Duodenal mucosa (tissue), 2 donors: ENCODE measurements at regions not wholly inside any gene's neighbourhood (a gene's known extent, or its start where the extent isn't known, plus 50 kb on each side); places are given as distances from the start of the nearest gene placed in this dataset.

Source experiments
- H3K27ac ChIP-seq: one replicate; pipeline ENCODE4 v1.7.0; 2013; ENCODE audit warnings: low read depth, low read length
- H3K27me3 ChIP-seq, 2 donors: one replicate each; pipeline ENCODE4 v1.7.0; 2013; ENCODE audit warnings: low read length in 2 of 2, control low read depth in 1 of 2; ENCODE audit not compliant: insufficient read depth in 2 of 2, control insufficient read depth in 1 of 2
- H3K36me3 ChIP-seq, 2 donors: one replicate each; pipeline ENCODE4 v1.7.0; 2013; ENCODE audit warnings: low read length in 2 of 2, control low read depth in 1 of 2; ENCODE audit not compliant: insufficient read depth in 2 of 2, control insufficient read depth in 1 of 2
- H3K4me1 ChIP-seq, 2 donors: one replicate each; pipeline ENCODE4 v1.7.0; 2013; ENCODE audit warnings: low read length in 2 of 2, control low read depth in 1 of 2; ENCODE audit not compliant: insufficient read depth in 2 of 2, control insufficient read depth in 1 of 2
- H3K4me3 ChIP-seq, 2 donors: one replicate each; pipeline ENCODE4 v1.7.0; 2013; ENCODE audit warnings: low read length in 2 of 2, low read depth in 1 of 2
- H3K9ac ChIP-seq, 2 donors: one replicate each; pipeline ENCODE4 v1.7.0; 2013; ENCODE audit warnings: low read length in 2 of 2, low read depth in 1 of 2
- H3K9me3 ChIP-seq, 2 donors: one replicate each; pipeline ENCODE4 v1.7.0; 2013; ENCODE audit warnings: low read length in 2 of 2, control low read depth in 1 of 2; ENCODE audit not compliant: control insufficient read depth in 1 of 2

GRCh38 chr20:6468423-6469116 lies 298.9 kb upstream of the BMP2 start:
- no peaks in the 10 kb centered on the region for H3K4me1 ChIP-seq
- no peak overlapping the region for H3K4me3 ChIP-seq
- no peaks in the 10 kb centered on the region for H3K36me3 ChIP-seq

GRCh38 chr20:6467562-6467961 lies 299.9 kb upstream of the BMP2 start:
- no peaks in the 10 kb centered on the region for H3K27me3 ChIP-seq
- H3K36me3 ChIP-seq: no peaks in the 10 kb centered on the region
- H3K4me1 ChIP-seq: no peaks in the 10 kb centered on the region
- H3K9me3 ChIP-seq: no peaks in the 10 kb centered on the region
- H3K27ac ChIP-seq: no peak overlapping the region
- H3K4me3 ChIP-seq: no peak overlapping the region
- H3K9ac ChIP-seq: no peak overlapping the region

More at GRCh38 chr20:6468423-6469116, 298.9 kb upstream of the BMP2 start:
- no peaks in the 10 kb centered on the region for H3K9me3 ChIP-seq
- H3K27me3 ChIP-seq: no peaks in the 10 kb centered on the region
- H3K9ac ChIP-seq: no peak overlapping the region
- no peak overlapping the region for H3K27ac ChIP-seq

GRCh38 chr20:6466075-6466810 lies 301.2 kb upstream of the BMP2 start:
- H3K27ac ChIP-seq: no peak overlapping the region

GRCh38 chr20:6450841-6451240 lies 316.6 kb upstream of the BMP2 start:
- no peak overlapping the region for H3K27ac ChIP-seq

More at GRCh38 chr20:6466075-6466810, 301.2 kb upstream of the BMP2 start:
- Histone ChIP-seq H3K4me3 (no peak overlapping the region), H3K36me3 (no peaks in the 10 kb centered on the region), H3K27me3 (no peaks in the 10 kb centered on the region), H3K9ac (no peak overlapping the region), H3K9me3 (no peaks in the 10 kb centered on the region), H3K4me1 (no peaks in the 10 kb centered on the region)

GRCh38 chr20:6440443-6440799 lies 317.6 kb upstream of the FERMT1 start:
- H3K9ac ChIP-seq: no peak overlapping the region
- no peaks in the 10 kb centered on the region for H3K27me3 ChIP-seq
- no peaks in the 10 kb centered on the region for H3K9me3 ChIP-seq
- H3K4me3 ChIP-seq: no peak overlapping the region
- no peaks in the 10 kb centered on the region for H3K36me3 ChIP-seq
- no peaks in the 10 kb centered on the region for H3K4me1 ChIP-seq
- no peak overlapping the region for H3K27ac ChIP-seq

More at GRCh38 chr20:6450841-6451240, 316.6 kb upstream of the BMP2 start:
- no peaks in the 10 kb centered on the region for H3K4me1 ChIP-seq
- H3K27me3 ChIP-seq: no peaks in the 10 kb centered on the region
- no peak overlapping the region for H3K9ac ChIP-seq
- no peak overlapping the region for H3K4me3 ChIP-seq
- no peaks in the 10 kb centered on the region for H3K36me3 ChIP-seq
- H3K9me3 ChIP-seq: no peaks in the 10 kb centered on the region

- no peaks in the 10 kb centered on the region for H3K27me3 ChIP-seq
- no peak overlapping the region for H3K9ac ChIP-seq
- H3K36me3 ChIP-seq: no peaks in the 10 kb centered on the region
- H3K4me3 ChIP-seq: no peak overlapping the region
- H3K27ac ChIP-seq: no peak overlapping the region
- no peaks in the 10 kb centered on the region for H3K9me3 ChIP-seq
- no peaks in the 10 kb centered on the region for H3K4me1 ChIP-seq
These were observed 317.1 kb upstream of the FERMT1 start for GRCh38 chr20:6439737-6440442.

- H3K9me3 ChIP-seq: no peaks in the 10 kb centered on the region
- no peak overlapping the region for H3K9ac ChIP-seq
- no peak overlapping the region for H3K27ac ChIP-seq
- no peaks in the 10 kb centered on the region for H3K36me3 ChIP-seq
- no peaks in the 10 kb centered on the region for H3K4me1 ChIP-seq
- H3K4me3 ChIP-seq: no peak overlapping the region
- no peaks in the 10 kb centered on the region for H3K27me3 ChIP-seq
These were observed 311.3 kb upstream of the FERMT1 start for GRCh38 chr20:6434131-6434530.

GRCh38 chr20:6430381-6430780 lies 307.6 kb upstream of the FERMT1 start:
- H3K9me3 ChIP-seq: no peaks in the 10 kb centered on the region
- no peaks in the 10 kb centered on the region for H3K27me3 ChIP-seq
- H3K4me3 ChIP-seq: no peak overlapping the region
- H3K27ac ChIP-seq: no peak overlapping the region
- H3K9ac ChIP-seq: no peak overlapping the region
- no peaks in the 10 kb centered on the region for H3K36me3 ChIP-seq
- no peaks in the 10 kb centered on the region for H3K4me1 ChIP-seq

GRCh38 chr20:6426287-6426891 lies 303.6 kb upstream of the FERMT1 start:
- H3K4me3 ChIP-seq: no peak overlapping the region
- H3K9me3 ChIP-seq: no peaks in the 10 kb centered on the region
- no peak overlapping the region for H3K27ac ChIP-seq
- no peak overlapping the region for H3K9ac ChIP-seq
- no peaks in the 10 kb centered on the region for H3K36me3 ChIP-seq
- H3K27me3 ChIP-seq: no peaks in the 10 kb centered on the region
- H3K4me1 ChIP-seq: no peaks in the 10 kb centered on the region
